HepG2 (cell line): ENCODE measurements at regions not wholly inside any gene's neighbourhood (a gene's known extent, or its start where the extent isn't known, plus 50 kb on each side); places are given as distances from the start of the nearest gene placed in this dataset.

Experiments used
- EHMT2 ChIP-seq: fragments of 200-600 bp; sonication (generic); IDR thresholded peaks from 2 replicates; pipeline ENCODE4 v1.7.0; 2017; ENCODE audit warnings: antibody characterized with exemption, low read depth, low read length, borderline replicate concordance
- NFIC ChIP-seq: IDR thresholded peaks from 2 replicates; pipeline ENCODE4 v1.6.1; 2012; ENCODE audit warnings: mild to moderate bottlenecking, low read length, inconsistent platforms
- POLR2AphosphoS5 ChIP-seq: IDR thresholded peaks from 2 replicates; pipeline ENCODE4 v1.6.1; 2012; ENCODE audit warnings: low read depth, low read length
- RAD21 ChIP-seq: fragments of 450-650 bp; formaldehyde crosslinking; IDR thresholded peaks from 2 replicates; pipeline ENCODE4 v1.5.0; 2020; ENCODE audit warnings: mild to moderate bottlenecking
- TF ChIP-seq, protein P1 (sequence below): sonication (generic); formaldehyde crosslinking; IDR thresholded peaks from 2 replicates; pipeline ENCODE4 v1.5.0; 2020; ENCODE audit warnings: mild to moderate bottlenecking, missing genetic modification reagents, moderate library complexity
- TF ChIP-seq, protein P2 (sequence below): sonication (generic); formaldehyde crosslinking; IDR thresholded peaks from 2 replicates; pipeline ENCODE4 v1.5.0; 2020; ENCODE audit warnings: mild to moderate bottlenecking, missing genetic modification reagents, borderline replicate concordance

DNA sequence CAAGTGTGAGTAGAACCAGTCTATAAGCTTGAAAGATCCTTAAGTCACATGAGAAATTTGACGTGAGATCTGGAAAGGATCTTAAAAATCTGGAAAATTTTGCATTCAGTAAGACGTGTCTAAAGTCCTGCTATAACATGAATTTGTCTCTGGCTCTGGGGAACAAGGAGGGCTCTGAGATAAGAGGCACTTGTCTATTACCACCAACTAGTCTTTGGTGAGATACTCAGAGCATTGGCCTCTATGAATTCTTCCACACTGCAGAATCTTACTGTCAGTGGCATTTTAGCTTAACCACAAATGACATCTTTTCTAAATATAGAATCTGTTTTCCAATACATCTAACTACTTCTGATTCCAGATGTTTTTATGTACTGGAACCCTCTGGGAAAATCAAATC, 1504.5 kb downstream of the DPP10 start:
- TF ChIP-seq, protein P1, sequence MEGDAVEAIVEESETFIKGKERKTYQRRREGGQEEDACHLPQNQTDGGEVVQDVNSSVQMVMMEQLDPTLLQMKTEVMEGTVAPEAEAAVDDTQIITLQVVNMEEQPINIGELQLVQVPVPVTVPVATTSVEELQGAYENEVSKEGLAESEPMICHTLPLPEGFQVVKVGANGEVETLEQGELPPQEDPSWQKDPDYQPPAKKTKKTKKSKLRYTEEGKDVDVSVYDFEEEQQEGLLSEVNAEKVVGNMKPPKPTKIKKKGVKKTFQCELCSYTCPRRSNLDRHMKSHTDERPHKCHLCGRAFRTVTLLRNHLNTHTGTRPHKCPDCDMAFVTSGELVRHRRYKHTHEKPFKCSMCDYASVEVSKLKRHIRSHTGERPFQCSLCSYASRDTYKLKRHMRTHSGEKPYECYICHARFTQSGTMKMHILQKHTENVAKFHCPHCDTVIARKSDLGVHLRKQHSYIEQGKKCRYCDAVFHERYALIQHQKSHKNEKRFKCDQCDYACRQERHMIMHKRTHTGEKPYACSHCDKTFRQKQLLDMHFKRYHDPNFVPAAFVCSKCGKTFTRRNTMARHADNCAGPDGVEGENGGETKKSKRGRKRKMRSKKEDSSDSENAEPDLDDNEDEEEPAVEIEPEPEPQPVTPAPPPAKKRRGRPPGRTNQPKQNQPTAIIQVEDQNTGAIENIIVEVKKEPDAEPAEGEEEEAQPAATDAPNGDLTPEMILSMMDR (CRISPR knock-in tag) = no peak
- no peak for TF ChIP-seq POLR2AphosphoS5
- TF ChIP-seq NFIC = no peak
- no peak for TF ChIP-seq RAD21
- no peak for TF ChIP-seq EHMT2
- TF ChIP-seq, protein P2, sequence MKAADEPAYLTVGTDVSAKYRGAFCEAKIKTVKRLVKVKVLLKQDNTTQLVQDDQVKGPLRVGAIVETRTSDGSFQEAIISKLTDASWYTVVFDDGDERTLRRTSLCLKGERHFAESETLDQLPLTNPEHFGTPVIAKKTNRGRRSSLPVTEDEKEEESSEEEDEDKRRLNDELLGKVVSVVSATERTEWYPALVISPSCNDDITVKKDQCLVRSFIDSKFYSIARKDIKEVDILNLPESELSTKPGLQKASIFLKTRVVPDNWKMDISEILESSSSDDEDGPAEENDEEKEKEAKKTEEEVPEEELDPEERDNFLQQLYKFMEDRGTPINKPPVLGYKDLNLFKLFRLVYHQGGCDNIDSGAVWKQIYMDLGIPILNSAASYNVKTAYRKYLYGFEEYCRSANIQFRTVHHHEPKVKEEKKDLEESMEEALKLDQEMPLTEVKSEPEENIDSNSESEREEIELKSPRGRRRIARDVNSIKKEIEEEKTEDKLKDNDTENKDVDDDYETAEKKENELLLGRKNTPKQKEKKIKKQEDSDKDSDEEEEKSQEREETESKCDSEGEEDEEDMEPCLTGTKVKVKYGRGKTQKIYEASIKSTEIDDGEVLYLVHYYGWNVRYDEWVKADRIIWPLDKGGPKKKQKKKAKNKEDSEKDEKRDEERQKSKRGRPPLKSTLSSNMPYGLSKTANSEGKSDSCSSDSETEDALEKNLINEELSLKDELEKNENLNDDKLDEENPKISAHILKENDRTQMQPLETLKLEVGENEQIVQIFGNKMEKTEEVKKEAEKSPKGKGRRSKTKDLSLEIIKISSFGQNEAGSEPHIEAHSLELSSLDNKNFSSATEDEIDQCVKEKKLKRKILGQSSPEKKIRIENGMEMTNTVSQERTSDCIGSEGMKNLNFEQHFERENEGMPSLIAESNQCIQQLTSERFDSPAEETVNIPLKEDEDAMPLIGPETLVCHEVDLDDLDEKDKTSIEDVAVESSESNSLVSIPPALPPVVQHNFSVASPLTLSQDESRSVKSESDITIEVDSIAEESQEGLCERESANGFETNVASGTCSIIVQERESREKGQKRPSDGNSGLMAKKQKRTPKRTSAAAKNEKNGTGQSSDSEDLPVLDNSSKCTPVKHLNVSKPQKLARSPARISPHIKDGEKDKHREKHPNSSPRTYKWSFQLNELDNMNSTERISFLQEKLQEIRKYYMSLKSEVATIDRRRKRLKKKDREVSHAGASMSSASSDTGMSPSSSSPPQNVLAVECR (CRISPR knock-in tag) = no peak
